Fibroblast of lung (primary cell): ENCODE measurements at regions not wholly inside any gene's neighbourhood (a gene's known extent, or its start where the extent isn't known, plus 50 kb on each side); places are given as distances from the start of the nearest gene placed in this dataset.

ENCODE experiments used
- EZH2 ChIP-seq: IDR thresholded peaks from 2 replicates; pipeline ENCODE4 v1.5.1; 2012; ENCODE audit warnings: low read length, control low read depth, mild to moderate bottlenecking; ENCODE audit errors: missing control alignments
- TF ChIP-seq, protein P1 (sequence below), 2 donors: IDR thresholded peaks in 1 of 2; conservative IDR thresholded peaks in 1 of 2; 1 replicate in 1 of 2; 2 replicates in 1 of 2; pipeline ENCODE4 v1.5.1; 2011 to 2012; ENCODE audit warnings: low read length in 2 of 2, control low read depth in 1 of 2, inconsistent platforms in 1 of 2, low read depth in 1 of 2, mild to moderate bottlenecking in 1 of 2

DNA sequence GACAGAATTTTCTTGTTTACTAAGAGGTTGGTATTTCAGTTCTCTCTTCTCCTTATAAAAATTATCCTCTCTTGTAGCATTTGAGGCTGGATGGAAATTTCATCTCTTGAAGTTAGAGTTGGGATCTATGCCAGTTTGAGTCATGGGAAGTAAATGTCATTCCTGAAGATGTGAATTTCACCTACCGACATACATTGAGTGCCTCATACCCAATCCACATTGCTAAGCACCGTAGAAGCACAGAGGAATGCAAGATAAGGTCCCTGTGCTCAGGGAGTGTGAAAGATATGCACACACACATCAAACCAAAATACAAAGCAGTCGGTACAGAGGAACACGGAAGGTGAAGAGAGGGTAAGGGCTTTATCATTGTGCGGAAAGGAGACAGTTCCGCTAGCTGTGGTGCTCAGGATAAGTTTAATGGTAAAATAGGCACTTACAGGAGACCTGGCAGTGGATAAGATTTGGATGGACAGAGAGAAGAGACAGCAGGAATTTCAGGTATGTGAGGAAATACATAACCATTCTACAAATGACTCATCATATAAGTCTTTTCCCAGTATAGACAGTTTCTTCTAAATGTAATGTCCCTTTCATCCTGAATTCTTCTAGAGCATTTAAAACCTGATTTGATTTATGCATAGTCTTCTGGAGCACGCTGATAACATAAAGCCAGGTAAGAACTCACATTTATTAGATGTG is 205.3 kb upstream of the ST6GAL2 start:
- TF ChIP-seq, protein P1, sequence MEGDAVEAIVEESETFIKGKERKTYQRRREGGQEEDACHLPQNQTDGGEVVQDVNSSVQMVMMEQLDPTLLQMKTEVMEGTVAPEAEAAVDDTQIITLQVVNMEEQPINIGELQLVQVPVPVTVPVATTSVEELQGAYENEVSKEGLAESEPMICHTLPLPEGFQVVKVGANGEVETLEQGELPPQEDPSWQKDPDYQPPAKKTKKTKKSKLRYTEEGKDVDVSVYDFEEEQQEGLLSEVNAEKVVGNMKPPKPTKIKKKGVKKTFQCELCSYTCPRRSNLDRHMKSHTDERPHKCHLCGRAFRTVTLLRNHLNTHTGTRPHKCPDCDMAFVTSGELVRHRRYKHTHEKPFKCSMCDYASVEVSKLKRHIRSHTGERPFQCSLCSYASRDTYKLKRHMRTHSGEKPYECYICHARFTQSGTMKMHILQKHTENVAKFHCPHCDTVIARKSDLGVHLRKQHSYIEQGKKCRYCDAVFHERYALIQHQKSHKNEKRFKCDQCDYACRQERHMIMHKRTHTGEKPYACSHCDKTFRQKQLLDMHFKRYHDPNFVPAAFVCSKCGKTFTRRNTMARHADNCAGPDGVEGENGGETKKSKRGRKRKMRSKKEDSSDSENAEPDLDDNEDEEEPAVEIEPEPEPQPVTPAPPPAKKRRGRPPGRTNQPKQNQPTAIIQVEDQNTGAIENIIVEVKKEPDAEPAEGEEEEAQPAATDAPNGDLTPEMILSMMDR (conservative IDR thresholded peaks at IDR 0.05 in 1 of 2, IDR thresholded peaks at IDR 0.05 in 1 of 2; ENCODE audit: low read depth in 1 of 2, low read length in 2 of 2): no peak
- no peak for TF ChIP-seq EZH2
